BJ (cell line): ENCODE measurements at regions not wholly inside any gene's neighbourhood (a gene's known extent, or its start where the extent isn't known, plus 50 kb on each side); places are given as distances from the start of the nearest gene placed in this dataset.

Experiments
- CTCF ChIA-PET: fragments of 350-600 bp; formaldehyde crosslinking; extraction: SDS; loops from one replicate; lab custom pipeline; 2021; ENCODE audit warnings: antibody characterized with exemption, inconsistent platforms; lab: Yijun Ruan, JAX
- POLR2A ChIA-PET: fragments of 300-600 bp; sonication (Branson Sonifier 250); formaldehyde crosslinking; extraction: SDS; loops from one replicate; lab custom pipeline; 2021; ENCODE audit warnings: antibody characterized with exemption; lab: Charles Lee
- DNase-seq: peaks from one replicate; pipeline ENCODE4 v3.0.0-alpha.2; 2011; ENCODE audit warnings: low read depth
- H3K27me3 ChIP-seq: 2 replicates; pipeline ENCODE4 v1.6.0; 2011; ENCODE audit warnings: low read length; ENCODE audit not compliant: control insufficient read depth, insufficient read depth
- H3K36me3 ChIP-seq: 2 replicates; pipeline ENCODE4 v1.5.1; 2011; ENCODE audit warnings: low read length; ENCODE audit not compliant: control insufficient read depth, insufficient read depth
- H3K4me3 ChIP-seq: 2 replicates; pipeline ENCODE4 v1.5.1; 2011; ENCODE audit warnings: low read depth, mild to moderate bottlenecking, control low read depth, low read length
- TF ChIP-seq, protein P1 (sequence below): IDR thresholded peaks from 2 replicates; pipeline ENCODE4 v1.5.1; 2011; ENCODE audit warnings: low read depth, mild to moderate bottlenecking, control low read depth, inconsistent platforms, low read length, moderate library complexity; ENCODE audit not compliant: insufficient read depth

DNA sequence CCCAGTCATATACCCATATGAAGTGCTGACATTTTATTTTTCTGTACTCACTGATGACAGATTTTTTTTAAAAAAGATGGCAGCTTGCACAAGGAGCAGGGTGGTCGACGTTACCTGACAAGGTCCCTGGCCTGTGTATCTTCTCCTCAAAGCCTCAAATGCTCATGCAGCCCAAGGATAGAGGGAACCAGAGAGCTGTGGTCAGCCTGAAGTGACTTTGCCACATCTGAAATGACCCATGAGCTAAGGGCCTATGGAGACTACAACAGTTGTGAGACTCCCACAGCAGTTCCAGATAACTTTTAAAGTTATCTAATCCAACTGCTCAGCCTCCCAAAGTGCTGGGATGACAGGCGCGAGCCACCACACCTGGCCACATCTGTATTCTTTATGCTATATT, 131.1 kb downstream of the GLUL start:
- no peak overlapping the region for H3K4me3 ChIP-seq
- ChIA-PET POLR2A (no interaction called here), CTCF (interaction anchor here (1.3 kb wide), 1 partner anchor 64 kb away, joined by 4 read pairs; no protein-coding TSS in a partner anchor)
- no peaks in the 10 kb centered on the region for H3K36me3 ChIP-seq
- TF ChIP-seq, protein P1, sequence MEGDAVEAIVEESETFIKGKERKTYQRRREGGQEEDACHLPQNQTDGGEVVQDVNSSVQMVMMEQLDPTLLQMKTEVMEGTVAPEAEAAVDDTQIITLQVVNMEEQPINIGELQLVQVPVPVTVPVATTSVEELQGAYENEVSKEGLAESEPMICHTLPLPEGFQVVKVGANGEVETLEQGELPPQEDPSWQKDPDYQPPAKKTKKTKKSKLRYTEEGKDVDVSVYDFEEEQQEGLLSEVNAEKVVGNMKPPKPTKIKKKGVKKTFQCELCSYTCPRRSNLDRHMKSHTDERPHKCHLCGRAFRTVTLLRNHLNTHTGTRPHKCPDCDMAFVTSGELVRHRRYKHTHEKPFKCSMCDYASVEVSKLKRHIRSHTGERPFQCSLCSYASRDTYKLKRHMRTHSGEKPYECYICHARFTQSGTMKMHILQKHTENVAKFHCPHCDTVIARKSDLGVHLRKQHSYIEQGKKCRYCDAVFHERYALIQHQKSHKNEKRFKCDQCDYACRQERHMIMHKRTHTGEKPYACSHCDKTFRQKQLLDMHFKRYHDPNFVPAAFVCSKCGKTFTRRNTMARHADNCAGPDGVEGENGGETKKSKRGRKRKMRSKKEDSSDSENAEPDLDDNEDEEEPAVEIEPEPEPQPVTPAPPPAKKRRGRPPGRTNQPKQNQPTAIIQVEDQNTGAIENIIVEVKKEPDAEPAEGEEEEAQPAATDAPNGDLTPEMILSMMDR: no peak
- DNase-seq: no peak
- no peaks in the 10 kb centered on the region for H3K27me3 ChIP-seq

DNA sequence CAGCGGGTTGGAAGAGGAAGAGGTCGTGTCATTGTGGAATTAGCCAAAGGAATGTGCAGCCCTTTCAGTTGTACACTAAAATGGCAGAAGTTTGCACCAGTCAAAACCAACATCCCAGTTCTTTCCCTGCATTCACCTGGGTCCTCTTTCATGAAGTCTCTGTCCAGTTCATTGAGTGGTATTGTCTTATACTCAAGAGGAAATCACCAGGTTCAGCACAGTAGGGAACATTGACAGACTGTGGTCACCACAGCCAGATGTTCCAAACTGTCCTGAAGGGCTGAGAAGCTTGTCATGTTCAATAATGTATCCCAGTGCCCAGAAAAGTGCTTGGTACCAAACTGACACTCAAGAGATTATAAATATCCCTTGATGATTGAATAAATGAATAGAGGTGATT, 131.6 kb downstream of the GLUL start:
- ChIA-PET CTCF (interaction anchor here (1.3 to 1.6 kb wide), 2 partner anchors 22 to 63 kb away, joined by 3 to 4 read pairs; no protein-coding TSS in a partner anchor), POLR2A (no interaction called here)
- H3K36me3 ChIP-seq: no peaks in the 10 kb centered on the region
- no peak overlapping the region for H3K4me3 ChIP-seq
- TF ChIP-seq, protein P1: no peak
- H3K27me3 ChIP-seq: no peaks in the 10 kb centered on the region
- no peak for DNase-seq

DNA sequence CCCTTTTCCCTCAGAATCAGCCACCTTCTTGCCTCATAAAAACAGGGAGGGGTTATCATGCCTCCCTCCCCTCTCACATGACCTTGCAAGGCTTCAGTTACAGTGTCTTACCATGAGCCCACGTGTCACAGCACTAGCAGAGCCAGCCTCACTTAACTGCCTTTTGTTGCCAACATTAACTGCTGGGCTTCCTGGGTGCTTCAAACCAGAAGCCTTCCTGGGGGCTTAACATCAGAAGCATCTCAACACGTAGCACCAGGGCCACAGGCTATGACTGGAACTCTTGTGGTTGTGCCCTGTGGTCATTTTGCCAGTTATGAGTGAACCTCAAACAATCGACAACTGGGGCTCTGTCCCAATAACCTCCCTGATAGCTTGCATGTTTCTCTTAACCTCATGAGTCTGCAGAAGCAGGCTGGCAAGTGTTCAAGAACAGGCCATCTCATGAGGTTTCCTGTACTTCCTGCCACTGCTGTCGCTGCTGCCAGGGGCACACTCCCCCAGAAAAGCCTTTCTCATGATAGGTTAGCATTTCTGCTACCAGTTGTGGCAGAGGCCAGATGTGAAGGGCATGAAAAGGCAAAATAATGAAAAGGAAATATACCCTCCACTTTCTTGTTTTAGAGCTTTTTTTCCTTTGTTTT, 132.2 kb downstream of the GLUL start:
- peak; percentile 14 for DNase-seq
- POLR2A ChIA-PET: no interaction called here
- H3K27me3 ChIP-seq: no peaks in the 10 kb centered on the region
- TF ChIP-seq, protein P1: no peak
- H3K36me3 ChIP-seq: no peaks in the 10 kb centered on the region
- CTCF ChIA-PET: interaction anchor here (1.3 to 1.6 kb wide), 2 partner anchors 23 to 63 kb away, joined by 3 to 4 read pairs; no protein-coding TSS in a partner anchor
- no peak overlapping the region for H3K4me3 ChIP-seq

DNA sequence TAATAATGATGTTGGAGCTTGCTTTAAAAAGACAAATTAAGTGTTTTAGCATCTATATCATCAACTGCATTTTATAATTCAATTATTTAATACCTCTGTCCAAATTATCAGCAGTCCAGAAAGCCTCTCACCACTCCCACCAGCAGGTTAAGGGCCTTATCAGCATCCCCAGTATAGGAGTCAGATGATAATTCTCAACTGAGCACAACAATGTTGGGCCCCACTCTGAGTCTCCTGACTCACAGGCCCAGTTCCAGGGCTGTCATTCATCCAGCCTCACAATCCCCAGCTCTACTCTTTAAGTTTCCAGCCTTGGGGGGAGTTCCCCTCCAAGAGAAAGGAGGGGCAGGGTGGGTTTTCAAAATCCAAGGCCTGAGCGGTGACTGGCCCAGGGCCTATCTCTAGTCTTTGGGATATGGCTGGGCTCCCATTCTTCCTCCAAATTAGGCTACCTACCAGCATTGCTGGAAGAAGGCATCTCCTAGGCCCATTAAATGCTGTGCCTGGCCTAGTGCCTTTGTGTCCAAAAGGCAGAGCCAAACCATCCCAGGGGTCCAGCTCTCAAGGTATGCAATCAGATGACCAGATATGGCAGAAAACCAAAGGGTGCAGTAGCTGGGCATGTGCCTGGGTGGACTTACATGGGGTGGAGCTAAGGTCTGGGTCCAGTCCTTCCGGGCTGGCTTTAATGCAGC, 134.1 kb downstream of the GLUL start:
- Histone ChIP-seq H3K4me3 (no peak overlapping the region), H3K27me3 (no peaks in the 10 kb centered on the region), H3K36me3 (no peaks in the 10 kb centered on the region)
- POLR2A ChIA-PET: interaction anchor here (0.6 kb wide), 1 partner anchor 14 kb away, joined by 3 read pairs; no protein-coding TSS in a partner anchor
- TF ChIP-seq, protein P1: no peak
- no peak for DNase-seq
- CTCF ChIA-PET: no interaction called here

DNA sequence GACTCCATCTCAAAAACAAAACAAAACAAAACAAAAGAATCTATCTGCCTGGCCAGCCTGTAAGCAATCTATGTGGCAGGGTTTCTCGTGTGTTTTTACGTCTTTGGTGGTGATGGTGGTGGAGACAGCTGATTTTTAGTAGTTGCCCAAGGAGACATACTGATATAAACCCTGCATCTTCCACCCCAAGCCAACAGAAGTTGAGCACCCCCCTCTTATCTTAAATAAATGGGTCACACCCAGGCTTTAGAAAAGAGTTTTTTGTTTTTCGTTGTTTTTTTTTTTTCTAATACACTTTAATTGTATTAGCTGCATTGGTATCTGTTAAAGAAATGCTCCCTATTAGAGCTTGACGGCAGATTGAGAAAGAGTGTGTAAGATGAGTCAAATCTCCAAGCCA, 134.7 kb downstream of the GLUL start:
- TF ChIP-seq, protein P1: no peak
- H3K36me3 ChIP-seq: no peaks in the 10 kb centered on the region
- DNase-seq: no peak
- H3K27me3 ChIP-seq: no peaks in the 10 kb centered on the region
- ChIA-PET POLR2A (no interaction called here), CTCF (no interaction called here)
- no peak overlapping the region for H3K4me3 ChIP-seq
